ENCODE measurements at regions not wholly inside any gene's neighbourhood (a gene's known extent, or its start where the extent isn't known, plus 50 kb on each side); places are given as distances from the start of the nearest gene placed in this dataset.

DNA sequence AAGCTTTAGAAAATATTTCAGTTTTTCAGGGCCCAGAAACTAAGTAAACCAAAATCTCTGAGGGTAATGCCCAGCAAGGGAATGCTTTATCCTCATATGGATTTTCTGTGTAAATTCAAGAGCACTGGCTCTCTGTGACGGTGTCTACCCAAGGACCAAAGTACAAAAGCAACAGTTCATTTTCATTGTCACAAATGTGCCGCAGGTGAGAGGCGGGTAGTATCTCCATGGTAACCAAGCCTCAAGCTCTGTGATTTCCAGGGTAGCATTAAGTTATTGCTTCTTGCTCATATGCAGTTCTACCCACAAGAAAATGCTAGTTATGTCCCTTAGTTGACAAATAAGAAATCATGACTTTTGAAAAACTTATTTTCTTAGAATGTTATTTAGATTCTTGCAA lies 164.3 kb downstream of the MTRR start (continued):
- no peak for TF ChIP-seq ZNF17 (CRISPR knock-in tag; IDR thresholded peaks at IDR 0.05)

DNA sequence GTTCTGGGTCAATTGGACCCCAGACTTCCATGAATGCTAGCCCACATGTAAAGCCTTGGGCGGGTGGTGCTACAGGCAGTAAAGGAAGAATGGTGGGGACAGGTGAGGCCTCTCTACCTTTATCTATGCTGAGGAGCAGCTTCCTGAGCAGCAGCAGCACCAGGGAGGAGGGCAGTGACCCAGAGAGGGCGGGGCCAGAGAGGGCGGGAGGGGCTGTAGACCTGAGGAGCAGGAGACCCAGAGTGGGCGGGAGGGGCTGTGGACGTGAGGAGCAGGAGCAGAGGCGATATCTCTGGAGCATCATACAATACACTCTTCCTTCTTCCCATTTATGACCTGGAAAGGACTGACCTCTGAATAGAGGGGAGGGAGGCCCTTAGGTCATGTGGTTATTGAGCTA lies 165.9 kb downstream of the MTRR start:
- in situ Hi-C loops (cut with HindIII; ENCODE audit: extremely low pct_ligation_motif_present, low pct_unique_long_range_greater_than_20kb) (no loop called here), intact Hi-C loops (cut with micrococcal nuclease; ENCODE audit: unreplicated experiment) (no loop called here)
- TF ChIP-seq ZMYM2 (CRISPR knock-in tag; IDR thresholded peaks at IDR 0.05) (no peak), ZNF747 (CRISPR knock-in tag; IDR thresholded peaks at IDR 0.05; ENCODE audit: borderline replicate concordance) (no peak), ZNF496 (CRISPR knock-in tag; IDR thresholded peaks at IDR 0.05; ENCODE audit: insufficient replicate concordance) (no peak), TOE1 (CRISPR knock-in tag; IDR thresholded peaks at IDR 0.05) (no peak)
- TF ChIP-seq, protein P1, sequence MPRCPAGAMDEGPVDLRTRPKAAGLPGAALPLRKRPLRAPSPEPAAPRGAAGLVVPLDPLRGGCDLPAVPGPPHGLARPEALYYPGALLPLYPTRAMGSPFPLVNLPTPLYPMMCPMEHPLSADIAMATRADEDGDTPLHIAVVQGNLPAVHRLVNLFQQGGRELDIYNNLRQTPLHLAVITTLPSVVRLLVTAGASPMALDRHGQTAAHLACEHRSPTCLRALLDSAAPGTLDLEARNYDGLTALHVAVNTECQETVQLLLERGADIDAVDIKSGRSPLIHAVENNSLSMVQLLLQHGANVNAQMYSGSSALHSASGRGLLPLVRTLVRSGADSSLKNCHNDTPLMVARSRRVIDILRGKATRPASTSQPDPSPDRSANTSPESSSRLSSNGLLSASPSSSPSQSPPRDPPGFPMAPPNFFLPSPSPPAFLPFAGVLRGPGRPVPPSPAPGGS (CRISPR knock-in tag; IDR thresholded peaks at IDR 0.05), result no peak
- Histone ChIP-seq H3K27ac (ENCODE audit: extremely low read length, insufficient read depth, low read length) (no peak overlapping the region), H3K9ac (ENCODE audit: insufficient read depth, low read depth, low read length) (no peak overlapping the region), H3K4me1 (ENCODE audit: insufficient read depth, low read length) (no peaks in the 10 kb centered on the region), H3K36me3 (replicated peaks in 1 of 2; ENCODE audit: control insufficient read depth in 1 of 2, insufficient read depth in 2 of 2, low read length in 2 of 2) (no peaks in the 10 kb centered on the region), H3K4me2 (ENCODE audit: low read depth, low read length) (no peak overlapping the region), H3K79me2 (ENCODE audit: insufficient read depth, low read length) (no peaks in the 10 kb centered on the region), H3K9me3 (ENCODE audit: low read length) (no peaks in the 10 kb centered on the region), H3K4me3 (replicated peaks in 1 of 3; ENCODE audit: insufficient read depth in 1 of 3, low read depth in 2 of 3, low read length in 3 of 3) (no peak overlapping the region), H2AFZ (ENCODE audit: low read length) (no peak overlapping the region), H3K27me3 (ENCODE audit: control insufficient read depth in 1 of 2, insufficient read depth in 2 of 2, low read length in 2 of 2) (no peaks in the 10 kb centered on the region; a peak in 1 of 5 replicates), H4K20me1 (ENCODE audit: insufficient read depth, low read length) (no peaks in the 10 kb centered on the region)
- DNase-seq (ENCODE audit: low spot score), result no peak
- FAIRE-seq, result no peak
- no TSS peak for BruUV-seq (replicated peaks)
- 0% methylated on average over 6 of the region's 6 CpGs for WGBS (ENCODE audit: low lambda C conversion rate)
- ChIA-PET POLR2A (no interaction called here), CTCF (ENCODE audit: low intra/inter-chr PET ratio, low total read pairs) (no interaction called here)
- no peak for ATAC-seq

DNA sequence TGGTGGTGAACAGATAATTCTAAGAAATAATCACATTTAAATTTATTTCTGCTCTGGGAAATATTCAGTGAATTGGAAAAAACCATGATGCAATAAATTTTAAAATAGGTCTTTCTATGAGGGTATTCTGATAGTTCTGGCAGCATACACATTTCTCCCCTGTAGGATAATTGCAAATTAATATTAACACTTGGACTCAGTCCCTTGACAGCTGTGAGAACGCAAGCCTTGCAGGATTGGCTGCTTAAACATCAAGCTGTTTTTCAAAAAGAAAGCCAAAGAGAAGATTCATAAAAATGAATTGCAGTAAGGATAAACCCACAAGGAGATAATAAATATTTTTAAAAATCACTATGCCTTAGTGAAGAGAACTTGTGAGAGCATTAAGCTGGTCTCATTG lies 180.0 kb downstream of the MTRR start:
- intact Hi-C loops (cut with micrococcal nuclease; ENCODE audit: unreplicated experiment), result no loop called here
- ChIA-PET POLR2A (no interaction called here), CTCF (ENCODE audit: low intra/inter-chr PET ratio, low total read pairs) (no interaction called here)
- no peaks in the 10 kb centered on the region for H3K9me3 ChIP-seq (ENCODE audit: low read length)
- no peak for FAIRE-seq
- no TSS peak for BruUV-seq (replicated peaks)
- ATAC-seq, result no peak
- no peaks in the 10 kb centered on the region for H3K79me2 ChIP-seq (ENCODE audit: insufficient read depth, low read length)
- no peak overlapping the region for H3K4me2 ChIP-seq (ENCODE audit: low read depth, low read length)
- H2AFZ ChIP-seq (ENCODE audit: low read length), result no peak overlapping the region
- no peak overlapping the region for H3K9ac ChIP-seq (ENCODE audit: insufficient read depth, low read depth, low read length)
- in situ Hi-C loops (cut with HindIII; ENCODE audit: extremely low pct_ligation_motif_present, low pct_unique_long_range_greater_than_20kb), result no loop called here
- no peaks in the 10 kb centered on the region for H3K27me3 ChIP-seq (ENCODE audit: control insufficient read depth in 1 of 2, insufficient read depth in 2 of 2, low read length in 2 of 2)
- no peak overlapping the region for H3K27ac ChIP-seq (ENCODE audit: extremely low read length, insufficient read depth, low read length)
- H3K4me3 ChIP-seq (replicated peaks in 1 of 3; ENCODE audit: insufficient read depth in 1 of 3, low read depth in 2 of 3, low read length in 3 of 3), result no peak overlapping the region
- no peaks in the 10 kb centered on the region for H4K20me1 ChIP-seq (ENCODE audit: insufficient read depth, low read length)
- WGBS (ENCODE audit: low lambda C conversion rate), result 4% methylated on average over 1 of the region's 1 CpG
- TF ChIP-seq HMGA1 (CRISPR knock-in tag; conservative IDR thresholded peaks at IDR 0.05), result no peak
- TF ChIP-seq SAP130 (CRISPR knock-in tag; IDR thresholded peaks at IDR 0.05; ENCODE audit: low read depth), result no peak
- TF ChIP-seq, protein P2, sequence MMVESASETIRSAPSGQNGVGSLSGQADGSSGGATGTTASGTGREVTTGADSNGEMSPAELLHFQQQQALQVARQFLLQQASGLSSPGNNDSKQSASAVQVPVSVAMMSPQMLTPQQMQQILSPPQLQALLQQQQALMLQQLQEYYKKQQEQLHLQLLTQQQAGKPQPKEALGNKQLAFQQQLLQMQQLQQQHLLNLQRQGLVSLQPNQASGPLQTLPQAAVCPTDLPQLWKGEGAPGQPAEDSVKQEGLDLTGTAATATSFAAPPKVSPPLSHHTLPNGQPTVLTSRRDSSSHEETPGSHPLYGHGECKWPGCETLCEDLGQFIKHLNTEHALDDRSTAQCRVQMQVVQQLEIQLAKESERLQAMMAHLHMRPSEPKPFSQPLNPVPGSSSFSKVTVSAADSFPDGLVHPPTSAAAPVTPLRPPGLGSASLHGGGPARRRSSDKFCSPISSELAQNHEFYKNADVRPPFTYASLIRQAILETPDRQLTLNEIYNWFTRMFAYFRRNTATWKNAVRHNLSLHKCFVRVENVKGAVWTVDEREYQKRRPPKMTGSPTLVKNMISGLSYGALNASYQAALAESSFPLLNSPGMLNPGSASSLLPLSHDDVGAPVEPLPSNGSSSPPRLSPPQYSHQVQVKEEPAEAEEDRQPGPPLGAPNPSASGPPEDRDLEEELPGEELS (CRISPR knock-in tag; IDR thresholded peaks at IDR 0.05), result no peak
- TF ChIP-seq GABPB1 (CRISPR knock-in tag; IDR thresholded peaks at IDR 0.05), result no peak
- TF ChIP-seq ZKSCAN1 (IDR thresholded peaks at IDR 0.05; ENCODE audit: low read length), result no peak
- no peak for TF ChIP-seq ZNF3 (CRISPR knock-in tag; IDR thresholded peaks at IDR 0.05)
- no peak for TF ChIP-seq ARID2 (CRISPR knock-in tag; IDR thresholded peaks at IDR 0.05; ENCODE audit: borderline replicate concordance)
- TF ChIP-seq, protein P3, sequence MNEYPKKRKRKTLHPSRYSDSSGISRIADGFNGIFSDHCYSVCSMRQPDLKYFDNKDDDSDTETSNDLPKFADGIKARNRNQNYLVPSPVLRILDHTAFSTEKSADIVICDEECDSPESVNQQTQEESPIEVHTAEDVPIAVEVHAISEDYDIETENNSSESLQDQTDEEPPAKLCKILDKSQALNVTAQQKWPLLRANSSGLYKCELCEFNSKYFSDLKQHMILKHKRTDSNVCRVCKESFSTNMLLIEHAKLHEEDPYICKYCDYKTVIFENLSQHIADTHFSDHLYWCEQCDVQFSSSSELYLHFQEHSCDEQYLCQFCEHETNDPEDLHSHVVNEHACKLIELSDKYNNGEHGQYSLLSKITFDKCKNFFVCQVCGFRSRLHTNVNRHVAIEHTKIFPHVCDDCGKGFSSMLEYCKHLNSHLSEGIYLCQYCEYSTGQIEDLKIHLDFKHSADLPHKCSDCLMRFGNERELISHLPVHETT (CRISPR knock-in tag; conservative IDR thresholded peaks at IDR 0.05), result no peak
- no peak for DNase-seq (ENCODE audit: low spot score)
- H3K36me3 ChIP-seq (replicated peaks in 1 of 2; ENCODE audit: control insufficient read depth in 1 of 2, insufficient read depth in 2 of 2, low read length in 2 of 2), result no peaks in the 10 kb centered on the region
- H3K4me1 ChIP-seq (ENCODE audit: insufficient read depth, low read length), result no peaks in the 10 kb centered on the region
